ENCODE measurements at regions not wholly inside any gene's neighbourhood (a gene's known extent, or its start where the extent isn't known, plus 50 kb on each side); places are given as distances from the start of the nearest gene placed in this dataset.
"Not testable (repeated sequence)": the region's sequence is repeated elsewhere in the genome, so short reads cannot be mapped to it uniquely, and the experiment has no call there.

- H3K36me3 Mint-ChIP-seq (ENCODE audit: insufficient read depth): no peaks in the 10 kb centered on the region
- no peaks in the 10 kb centered on the region for H3K9me3 Mint-ChIP-seq
- DNase-seq (ENCODE audit: low spot score in 2 of 2) (no peak), ATAC-seq (replicated peaks; ENCODE audit: extremely low read depth, poor library complexity, severe bottlenecking) (no peak)
- no peak overlapping the region for H3K27ac Mint-ChIP-seq (ENCODE audit: low read depth)
- H3K4me1 Mint-ChIP-seq: no peaks in the 10 kb centered on the region
- H3K27me3 Mint-ChIP-seq: no peaks in the 10 kb centered on the region
- H3K4me3 Mint-ChIP-seq: no peak overlapping the region
Measured at GRCh38 chr16:75942936-75943335, 216.6 kb upstream of the CPHXL start.

- DNase-seq (ENCODE audit: low spot score in 2 of 2): no peak
- H3K9me3 Mint-ChIP-seq: no peaks in the 10 kb centered on the region
- no peak overlapping the region for H3K4me3 Mint-ChIP-seq
- no peaks in the 10 kb centered on the region for H3K27me3 Mint-ChIP-seq
- ATAC-seq (replicated peaks; ENCODE audit: extremely low read depth, poor library complexity, severe bottlenecking): no peak
- H3K4me1 Mint-ChIP-seq: no peaks in the 10 kb centered on the region
- no peak overlapping the region for H3K27ac Mint-ChIP-seq (ENCODE audit: low read depth)
- H3K36me3 Mint-ChIP-seq (ENCODE audit: insufficient read depth): peaks cover 2% of the 10 kb centered on the region
Measured at GRCh38 chr16:75943705-75944514, 217.6 kb upstream of the CPHXL start.

GRCh38 chr16:75945916-75946457, 219.7 kb upstream of the CPHXL start:
- H3K27ac Mint-ChIP-seq (ENCODE audit: low read depth): no peak overlapping the region
- no peak for ATAC-seq (replicated peaks; ENCODE audit: extremely low read depth, poor library complexity, severe bottlenecking)
- H3K4me3 Mint-ChIP-seq: no peak overlapping the region
- no peaks in the 10 kb centered on the region for H3K27me3 Mint-ChIP-seq
- no peak for DNase-seq (ENCODE audit: low spot score in 2 of 2)
- H3K36me3 Mint-ChIP-seq (ENCODE audit: insufficient read depth): peaks cover 2% of the 10 kb centered on the region
- H3K9me3 Mint-ChIP-seq: no peaks in the 10 kb centered on the region
- no peaks in the 10 kb centered on the region for H3K4me1 Mint-ChIP-seq

GRCh38 chr16:75947626-75948239, 221.4 kb upstream of the CPHXL start:
- Mint-ChIP-seq H3K36me3 (ENCODE audit: insufficient read depth) (peaks cover 2% of the 10 kb centered on the region), H3K9me3 (no peaks in the 10 kb centered on the region), H3K27ac (ENCODE audit: low read depth) (no peak overlapping the region), H3K4me1 (no peaks in the 10 kb centered on the region), H3K4me3 (no peak overlapping the region), H3K27me3 (no peaks in the 10 kb centered on the region)
- ATAC-seq (replicated peaks; ENCODE audit: extremely low read depth, poor library complexity, severe bottlenecking) (no peak), DNase-seq (ENCODE audit: low spot score in 2 of 2) (no peak)

GRCh38 chr16:75948441-75948840, 222.2 kb upstream of the CPHXL start:
- Mint-ChIP-seq H3K27ac (ENCODE audit: low read depth) (no peak overlapping the region), H3K4me3 (no peak overlapping the region), H3K4me1 (no peaks in the 10 kb centered on the region), H3K27me3 (no peaks in the 10 kb centered on the region), H3K9me3 (no peaks in the 10 kb centered on the region), H3K36me3 (ENCODE audit: insufficient read depth) (peaks cover 2% of the 10 kb centered on the region)
- DNase-seq (ENCODE audit: low spot score in 2 of 2): no peak
- no peak for ATAC-seq (replicated peaks; ENCODE audit: extremely low read depth, poor library complexity, severe bottlenecking)

- ATAC-seq (replicated peaks; ENCODE audit: extremely low read depth, poor library complexity, severe bottlenecking): no peak
- no peaks in the 10 kb centered on the region for H3K9me3 Mint-ChIP-seq
- peaks cover 2% of the 10 kb centered on the region for H3K36me3 Mint-ChIP-seq (ENCODE audit: insufficient read depth)
- H3K27me3 Mint-ChIP-seq: no peaks in the 10 kb centered on the region
- no peak overlapping the region for H3K27ac Mint-ChIP-seq (ENCODE audit: low read depth)
- no peak for DNase-seq (ENCODE audit: low spot score in 2 of 2)
- H3K4me3 Mint-ChIP-seq: no peak overlapping the region
- H3K4me1 Mint-ChIP-seq: no peaks in the 10 kb centered on the region
Measured at GRCh38 chr16:75948886-75949285, 222.6 kb upstream of the CPHXL start.

- ATAC-seq (replicated peaks; ENCODE audit: extremely low read depth, poor library complexity, severe bottlenecking) (no peak), DNase-seq (ENCODE audit: low spot score in 2 of 2) (no peak)
- no peaks in the 10 kb centered on the region for H3K27me3 Mint-ChIP-seq
- H3K9me3 Mint-ChIP-seq: no peaks in the 10 kb centered on the region
- H3K36me3 Mint-ChIP-seq (ENCODE audit: insufficient read depth): peaks cover 2% of the 10 kb centered on the region
- H3K4me3 Mint-ChIP-seq: no peak overlapping the region
- no peak overlapping the region for H3K27ac Mint-ChIP-seq (ENCODE audit: low read depth)
- no peaks in the 10 kb centered on the region for H3K4me1 Mint-ChIP-seq
Measured at GRCh38 chr16:75952124-75952523, 225.8 kb upstream of the CPHXL start.

GRCh38 chr16:75957870-75958269, 231.6 kb upstream of the CPHXL start:
- Mint-ChIP-seq H3K36me3 (ENCODE audit: insufficient read depth) (no peaks in the 10 kb centered on the region), H3K27me3 (no peaks in the 10 kb centered on the region), H3K9me3 (peaks cover 12% of the 10 kb centered on the region), H3K4me1 (no peaks in the 10 kb centered on the region), H3K4me3 (no peak overlapping the region), H3K27ac (ENCODE audit: low read depth) (no peak overlapping the region)
- no peak for ATAC-seq (replicated peaks; ENCODE audit: extremely low read depth, poor library complexity, severe bottlenecking)
- no peak for DNase-seq (ENCODE audit: low spot score in 2 of 2)

- Mint-ChIP-seq H3K9me3 (peaks cover 11% of the 10 kb centered on the region), H3K27ac (ENCODE audit: low read depth) (no peak overlapping the region), H3K4me1 (no peaks in the 10 kb centered on the region), H3K27me3 (no peaks in the 10 kb centered on the region), H3K4me3 (no peak overlapping the region), H3K36me3 (ENCODE audit: insufficient read depth) (peaks cover under 1% of the 10 kb centered on the region)
- DNase-seq (ENCODE audit: low spot score in 2 of 2) (no peak), ATAC-seq (replicated peaks; ENCODE audit: extremely low read depth, poor library complexity, severe bottlenecking) (no peak)
Measured at GRCh38 chr16:75965504-75966374, 239.4 kb upstream of the CPHXL start.

- H3K36me3 Mint-ChIP-seq (ENCODE audit: insufficient read depth); ATAC-seq (replicated peaks; ENCODE audit: extremely low read depth, poor library complexity, severe bottlenecking); H3K27ac Mint-ChIP-seq (ENCODE audit: low read depth); DNase-seq (ENCODE audit: low spot score in 2 of 2); H3K27me3 Mint-ChIP-seq; H3K4me3 Mint-ChIP-seq; H3K4me1 Mint-ChIP-seq: not testable (repeated sequence)
- H3K9me3 Mint-ChIP-seq: peaks cover 11% of the 10 kb centered on the region
Measured at GRCh38 chr16:75969120-75969519, 242.8 kb upstream of the CPHXL start.

GRCh38 chr16:75971334-75971733, 245.0 kb upstream of the CPHXL start:
- H3K27ac Mint-ChIP-seq (ENCODE audit: low read depth): no peak overlapping the region
- H3K4me3 Mint-ChIP-seq: no peak overlapping the region
- no peak for DNase-seq (ENCODE audit: low spot score in 2 of 2)
- no peaks in the 10 kb centered on the region for H3K4me1 Mint-ChIP-seq
- H3K9me3 Mint-ChIP-seq: peaks cover 6% of the 10 kb centered on the region
- no peaks in the 10 kb centered on the region for H3K27me3 Mint-ChIP-seq
- H3K36me3 Mint-ChIP-seq (ENCODE audit: insufficient read depth): peaks cover 2% of the 10 kb centered on the region
- no peak for ATAC-seq (replicated peaks; ENCODE audit: extremely low read depth, poor library complexity, severe bottlenecking)

GRCh38 chr16:75983296-75983695, 257.0 kb upstream of the CPHXL start:
- Mint-ChIP-seq H3K36me3 (ENCODE audit: insufficient read depth) (no peaks in the 10 kb centered on the region), H3K27ac (ENCODE audit: low read depth) (no peak overlapping the region), H3K4me1 (no peaks in the 10 kb centered on the region), H3K9me3 (peaks cover 5% of the 10 kb centered on the region), H3K27me3 (no peaks in the 10 kb centered on the region), H3K4me3 (no peak overlapping the region)
- no peak for ATAC-seq (replicated peaks; ENCODE audit: extremely low read depth, poor library complexity, severe bottlenecking)
- DNase-seq (ENCODE audit: low spot score in 2 of 2): no peak

Data from central memory CD8-positive, alpha-beta T cell (primary cell).